Ishikawa (cell line): ENCODE measurements at regions not wholly inside any gene's neighbourhood (a gene's known extent, or its start where the extent isn't known, plus 50 kb on each side); places are given as distances from the start of the nearest gene placed in this dataset.

Experiments used
- CEBPB ChIP-seq: IDR thresholded peaks from 2 replicates; pipeline ENCODE4 v1.6.1; 2012
- CREB1 ChIP-seq: IDR thresholded peaks from 2 replicates; pipeline ENCODE4 v1.6.1; 2012; ENCODE audit warnings: low read depth
- EGR1 ChIP-seq: IDR thresholded peaks from 2 replicates; pipeline ENCODE4 v1.6.1; 2012
- EP300 ChIP-seq: IDR thresholded peaks from 2 replicates; pipeline ENCODE4 v1.6.1; 2012; ENCODE audit warnings: borderline replicate concordance
- FOXM1 ChIP-seq: IDR thresholded peaks from 2 replicates; pipeline ENCODE4 v1.6.1; 2012; ENCODE audit warnings: low read depth, borderline replicate concordance
- MAX ChIP-seq: IDR thresholded peaks from 2 replicates; pipeline ENCODE4 v1.6.1; 2012
- RAD21 ChIP-seq: IDR thresholded peaks from 2 replicates; pipeline ENCODE4 v1.6.1; 2012; ENCODE audit warnings: low read depth
- REST ChIP-seq: IDR thresholded peaks from 2 replicates; pipeline ENCODE4 v1.6.1; 2012; ENCODE audit warnings: low read depth, mild to moderate bottlenecking
- TAF1 ChIP-seq: IDR thresholded peaks from 2 replicates; pipeline ENCODE4 v1.6.1; 2012; ENCODE audit warnings: low read depth, mild to moderate bottlenecking
- TCF12 ChIP-seq: IDR thresholded peaks from 2 replicates; pipeline ENCODE4 v1.6.1; 2012; ENCODE audit warnings: low read depth
- TEAD4 ChIP-seq: IDR thresholded peaks from 2 replicates; pipeline ENCODE4 v1.6.1; 2012
- USF1 ChIP-seq: IDR thresholded peaks from 2 replicates; pipeline ENCODE4 v1.6.1; 2012
- YY1 ChIP-seq: IDR thresholded peaks from 2 replicates; pipeline ENCODE4 v1.6.1; 2012; ENCODE audit warnings: low read depth
- ZBTB7A ChIP-seq: IDR thresholded peaks from 2 replicates; pipeline ENCODE4 v1.6.1; 2012; ENCODE audit warnings: low read depth

- TF ChIP-seq TCF12, result no peak
- no peak for TF ChIP-seq TAF1
- no peak for TF ChIP-seq ZBTB7A
- TF ChIP-seq EP300, result no peak
- peak; percentile 52; the same call in 1 of the 2 replicates for TF ChIP-seq TEAD4
- no peak for TF ChIP-seq MAX
- no peak for TF ChIP-seq CREB1
- TF ChIP-seq YY1, result no peak
These were observed 481.4 kb downstream of the CDH2 start for GRCh38 chr18:27695503-27695902.

- TF ChIP-seq MAX (no peak), ZBTB7A (no peak), TAF1 (no peak), REST (no peak), EGR1 (no peak), CREB1 (no peak)
These were observed 481.9 kb downstream of the CDH2 start for GRCh38 chr18:27695052-27695451.

GRCh38 chr18:27688581-27688980 is 488.3 kb downstream of the CDH2 start:
- TF ChIP-seq FOXM1, result no peak

DNA sequence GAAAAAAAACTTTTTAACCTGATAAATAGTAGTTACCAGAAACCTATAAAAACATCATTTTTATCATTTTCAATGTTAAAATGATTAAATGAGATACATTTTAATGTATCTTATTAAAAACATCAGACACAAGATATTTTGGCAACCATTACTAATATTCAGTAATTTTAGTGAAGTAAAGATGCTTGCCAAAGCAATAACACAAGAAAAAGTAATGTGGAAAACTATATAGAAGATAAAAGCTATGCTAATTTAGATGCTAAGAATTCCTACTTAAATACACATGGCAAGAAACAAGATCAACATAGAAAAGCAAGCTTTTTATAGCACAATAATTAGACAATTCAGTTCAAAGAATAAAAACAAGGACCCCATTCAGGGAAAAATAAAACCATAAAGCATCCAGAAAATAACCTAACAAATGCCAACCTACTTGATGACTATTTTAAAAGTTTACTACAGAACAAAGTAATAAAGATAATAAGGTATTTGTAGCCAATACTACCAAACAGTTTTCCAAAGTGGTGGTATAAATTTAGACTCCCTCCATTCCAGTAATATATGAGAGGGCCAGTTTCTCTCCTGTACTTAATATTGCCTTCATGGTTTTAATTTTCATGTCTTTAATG is 489.5 kb downstream of the CDH2 start:
- TF ChIP-seq TCF12 (no peak), RAD21 (no peak), FOXM1 (no peak)

DNA sequence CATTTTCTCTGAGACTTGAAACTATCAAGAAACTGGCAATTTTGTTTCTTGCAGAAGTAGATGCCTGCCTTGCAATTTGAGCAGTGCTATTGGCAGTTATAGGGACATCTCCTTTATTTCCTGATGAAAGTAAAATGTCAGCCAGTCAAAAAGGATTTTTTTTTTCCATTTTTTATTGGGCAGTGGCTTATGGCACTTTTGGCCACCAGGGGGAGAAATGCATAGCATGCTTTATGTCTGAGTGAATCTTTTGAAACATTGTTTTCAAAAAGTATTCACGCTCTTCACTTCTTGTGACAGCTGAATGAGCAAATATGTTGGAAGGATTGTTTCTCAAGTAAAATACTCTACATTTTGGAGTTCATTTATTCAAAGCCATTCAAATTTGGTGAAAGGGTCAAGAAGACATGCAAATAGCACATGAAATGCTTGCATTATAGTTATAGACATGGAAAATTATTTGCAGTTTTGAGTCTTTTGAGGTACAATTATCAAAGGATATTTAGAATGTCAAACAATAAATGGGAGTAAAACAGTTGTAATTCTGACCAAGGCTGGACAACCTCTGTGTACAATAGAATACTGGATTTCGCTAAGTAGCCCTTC is 491.0 kb downstream of the CDH2 start:
- TF ChIP-seq RAD21 (peak; percentile 70), USF1 (no peak)

GRCh38 chr18:27685091-27685490 is 491.8 kb downstream of the CDH2 start:
- TF ChIP-seq FOXM1 (no peak), REST (no peak), CREB1 (no peak), CEBPB (no peak), ZBTB7A (no peak), USF1 (no peak), MAX (no peak), TEAD4 (no peak), TCF12 (no peak), EGR1 (no peak), YY1 (no peak), TAF1 (no peak)

- TF ChIP-seq RAD21, result no peak
- no peak for TF ChIP-seq FOXM1
- TF ChIP-seq TCF12, result no peak
- no peak for TF ChIP-seq USF1
- TF ChIP-seq TAF1, result no peak
- no peak for TF ChIP-seq EGR1
- no peak for TF ChIP-seq CEBPB
These were observed 489.3 kb upstream of the CHST9 start for GRCh38 chr18:27674411-27674810.
